Endothelial cell of umbilical vein (primary cell): ENCODE measurements at regions not wholly inside any gene's neighbourhood (a gene's known extent, or its start where the extent isn't known, plus 50 kb on each side); places are given as distances from the start of the nearest gene placed in this dataset.

Source experiments
- BruUV-seq: library from RNA; stranded (reverse); fragments of 400-500 nt; replicated peaks from 2 replicates; lab custom pipeline; 2021; lab: Mats Ljungman, UMichigan
- CTCF ChIA-PET: fragments of 300-600, 350-600 bp; sonication (Branson Sonifier 250); formaldehyde crosslinking; loops from one replicate; lab custom pipeline; 2021; ENCODE audit warnings: antibody characterized with exemption, inconsistent platforms; lab: Charles Lee
- POLR2A ChIA-PET: fragments of 300-600, 350-600 bp; sonication (Branson Sonifier 250); formaldehyde crosslinking; loops from one replicate; lab custom pipeline; 2021; ENCODE audit warnings: antibody characterized with exemption, inconsistent platforms; lab: Charles Lee
- DNase-seq: peaks from one replicate; pipeline ENCODE4 v3.0.0-alpha.2; 2011; ENCODE audit warnings: low read depth, low spot score
- FAIRE-seq: peaks from 2 replicates; lab custom pipeline; 2011; peaks lifted over from hg19 to GRCh38; lab: Jason Lieb, UNC
- H2AFZ ChIP-seq: 2 replicates; pipeline ENCODE4 v1.6.0; 2012; ENCODE audit warnings: low read depth, low read length, control low read depth, inconsistent platforms
- H3K27ac ChIP-seq: 2 replicates; pipeline ENCODE4 v1.5.1; 2011; ENCODE audit warnings: low read depth, mild to moderate bottlenecking, control low read depth, low read length, moderate library complexity; ENCODE audit not compliant: insufficient read depth
- H3K27me3 ChIP-seq, 2 experiments: 2 replicates each; pipeline versions ENCODE4 v1.6.0 to v1.6.1; 2011; ENCODE audit warnings: low read length in 2 of 2, mixed read lengths in 1 of 2; ENCODE audit not compliant: control insufficient read depth in 2 of 2, insufficient read depth in 2 of 2
- H3K36me3 ChIP-seq, 2 experiments: 2 replicates in 1 of 2; 3 replicates in 1 of 2; pipeline ENCODE4 v1.5.1; 2011; ENCODE audit warnings: low read length in 2 of 2, mild to moderate bottlenecking in 1 of 2, moderate library complexity in 1 of 2; ENCODE audit not compliant: control insufficient read depth in 2 of 2, insufficient read depth in 2 of 2; ENCODE audit errors: extremely low read depth in 1 of 2
- H3K4me1 ChIP-seq: 3 replicates; pipeline ENCODE4 v1.5.1; 2011; ENCODE audit warnings: mild to moderate bottlenecking, low read length; ENCODE audit not compliant: control insufficient read depth, insufficient read depth; ENCODE audit errors: extremely low read depth
- H3K4me2 ChIP-seq: 2 replicates; pipeline ENCODE4 v1.6.1; 2011; ENCODE audit warnings: low read length, control low read depth, mixed read lengths; ENCODE audit not compliant: insufficient read depth
- H3K4me3 ChIP-seq, 3 experiments: fragments of 200-600 bp in 1 of 3; sonication (generic), shearing (Covaris generic) in 1 of 3; replicated peaks in 1 of 3; 2 replicates each; pipeline ENCODE4 v1.5.1; 2011 to 2016; ENCODE audit warnings: control low read depth in 3 of 3, low read length in 3 of 3, mild to moderate bottlenecking in 2 of 3, inconsistent platforms in 1 of 3, low read depth in 1 of 3, moderate library complexity in 1 of 3; ENCODE audit not compliant: insufficient read depth in 1 of 3
- H3K79me2 ChIP-seq: 2 replicates; pipeline ENCODE4 v1.6.0; 2012; ENCODE audit warnings: low read length, inconsistent platforms; ENCODE audit not compliant: control insufficient read depth, insufficient read depth
- H3K9ac ChIP-seq: replicated peaks from 2 replicates; pipeline ENCODE3; 2011; ENCODE audit warnings: low read length, control low read depth; ENCODE audit not compliant: insufficient read depth; ENCODE audit errors: extremely low read depth
- H3K9me1 ChIP-seq: replicated peaks from 3 replicates; pipeline ENCODE4 v1.6.0; 2011; ENCODE audit warnings: mild to moderate bottlenecking, low read length; ENCODE audit not compliant: control insufficient read depth, insufficient read depth; ENCODE audit errors: extremely low read depth
- H3K9me3 ChIP-seq: replicated peaks from 2 replicates; pipeline ENCODE4 v1.5.1; 2012; ENCODE audit warnings: low read length, inconsistent platforms; ENCODE audit not compliant: control insufficient read depth, insufficient read depth
- H4K20me1 ChIP-seq: replicated peaks from 2 replicates; pipeline ENCODE3; 2011; ENCODE audit warnings: mild to moderate bottlenecking, low read length; ENCODE audit not compliant: control insufficient read depth, insufficient read depth; ENCODE audit errors: extremely low read depth
- CTCF ChIP-seq, 2 donors: IDR thresholded peaks; 1 replicate in 1 of 2; 2 replicates in 1 of 2; pipeline ENCODE4 v1.5.1; 2011; ENCODE audit warnings: low read length in 2 of 2, mild to moderate bottlenecking in 2 of 2, moderate library complexity in 2 of 2, control low read depth in 1 of 2, inconsistent platforms in 1 of 2, low read depth in 1 of 2; ENCODE audit not compliant: insufficient read depth in 1 of 2; ENCODE audit errors: extremely low read depth in 1 of 2
- EZH2 ChIP-seq: IDR thresholded peaks from 2 replicates; pipeline ENCODE4 v1.6.1; 2012; ENCODE audit warnings: borderline replicate concordance, low read depth, mild to moderate bottlenecking, moderate library complexity, low read length, inconsistent platforms; ENCODE audit not compliant: severe bottlenecking
- FOS ChIP-seq: IDR thresholded peaks from 2 replicates; pipeline ENCODE4 v1.6.1; 2011; ENCODE audit warnings: mild to moderate bottlenecking, low read length, moderate library complexity, borderline replicate concordance; ENCODE audit not compliant: insufficient read depth
- GATA2 ChIP-seq: IDR thresholded peaks from 2 replicates; pipeline ENCODE4 v1.7.0; 2011; ENCODE audit warnings: low read depth, mild to moderate bottlenecking, moderate library complexity, mixed read lengths, low read length; ENCODE audit not compliant: insufficient read length, insufficient read depth
- JUN ChIP-seq: IDR thresholded peaks from 2 replicates; pipeline ENCODE4 v1.6.1; 2011; ENCODE audit warnings: borderline replicate concordance, low read depth; ENCODE audit not compliant: insufficient read length, insufficient read depth
- POLR2A ChIP-seq: IDR thresholded peaks from 2 replicates; pipeline ENCODE4 v1.6.1; 2012; ENCODE audit warnings: low read depth, mild to moderate bottlenecking, control low read depth, low read length
- POLR2AphosphoS5 ChIP-seq: IDR thresholded peaks from 2 replicates; pipeline ENCODE4 v1.6.1; 2012; ENCODE audit warnings: low read depth, mild to moderate bottlenecking, control low read depth, low read length, moderate library complexity; ENCODE audit not compliant: insufficient read depth
- dilution Hi-C: fragments of 300-500 bp; cut with MboI; formaldehyde crosslinking; loops from one replicate; pipeline ENCODE4 v1.15.0; 2019; ENCODE audit warnings: low sequenced_read_pairs; ENCODE audit not compliant: extremely low pct_ligation_motif_present
- intact Hi-C: fragments of 100-400 bp; cut with micrococcal nuclease; formaldehyde crosslinking; loops from one replicate; pipeline ENCODE4 v1.10.0; 2022
- TF ChIP-seq, protein P1 (sequence below): IDR thresholded peaks from 2 replicates; pipeline ENCODE4 v1.6.1; 2011; ENCODE audit not compliant: insufficient read depth, insufficient read length

DNA sequence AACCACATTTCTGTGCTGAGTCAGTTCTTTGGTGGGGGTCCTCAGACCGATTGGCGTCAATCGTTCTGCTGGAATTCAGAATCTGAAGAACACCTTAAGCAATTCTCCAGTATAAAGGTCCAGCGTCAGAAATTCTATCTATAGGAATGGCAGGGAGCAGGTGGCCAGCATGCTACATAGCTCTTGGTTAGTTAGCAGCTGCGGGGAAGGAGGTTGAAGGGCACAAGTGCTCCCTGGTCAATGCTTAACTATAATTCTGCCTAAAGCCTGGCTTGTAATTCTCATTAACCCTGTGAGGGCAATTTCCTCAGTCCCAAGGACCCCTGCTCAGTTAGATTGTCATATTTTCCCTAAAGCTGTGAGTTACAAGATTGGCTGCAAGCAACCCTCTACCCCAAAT lies 54.3 kb upstream of the GALNT2 start:
- dilution Hi-C loops (no loop called here), intact Hi-C loops (no loop called here)
- BruUV-seq, result no TSS peak
- Histone ChIP-seq H3K27ac (no peak overlapping the region), H2AFZ (no peak overlapping the region), H3K4me3 (no peak overlapping the region), H4K20me1 (no peaks in the 10 kb centered on the region), H3K27me3 (peaks cover 2 to 4% of the 10 kb centered on the region in 2 experiments), H3K79me2 (no peaks in the 10 kb centered on the region), H3K9me1 (no peaks in the 10 kb centered on the region), H3K9ac (no peak overlapping the region), H3K36me3 (no peaks in the 10 kb centered on the region), H3K4me1 (no peaks in the 10 kb centered on the region), H3K4me2 (no peak overlapping the region), H3K9me3 (no peaks in the 10 kb centered on the region)
- no peak for DNase-seq
- TF ChIP-seq EZH2, result no peak
- no peak for TF ChIP-seq POLR2AphosphoS5
- no peak for TF ChIP-seq GATA2
- FAIRE-seq, result no peak
- POLR2A ChIA-PET, result no interaction called here
- CTCF ChIA-PET, result no interaction called here

DNA sequence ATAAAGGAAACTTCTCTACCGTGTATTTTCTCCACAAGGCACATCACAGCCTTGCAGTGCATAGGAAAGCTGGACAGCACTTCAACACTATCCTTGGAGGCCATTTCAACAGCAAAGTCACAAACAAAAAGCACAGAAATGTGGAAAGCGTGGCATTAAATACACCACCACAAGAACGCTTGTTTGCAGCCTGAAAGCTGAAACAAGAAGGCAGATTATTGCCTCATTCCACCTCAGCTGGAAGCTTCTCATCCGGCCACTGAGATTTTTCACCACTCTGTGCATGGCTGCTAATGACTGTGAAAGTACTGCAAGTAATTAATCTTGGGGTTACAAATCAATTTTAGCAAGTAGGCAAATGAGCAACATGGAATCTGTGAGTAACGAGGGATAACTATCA lies 50.9 kb upstream of the GALNT2 start:
- Histone ChIP-seq H3K27ac (no peak overlapping the region), H3K9me3 (no peaks in the 10 kb centered on the region), H2AFZ (no peak overlapping the region), H3K4me3 (no peak overlapping the region), H3K9me1 (no peaks in the 10 kb centered on the region), H3K36me3 (no peaks in the 10 kb centered on the region), H3K9ac (no peak overlapping the region), H3K4me2 (no peak overlapping the region), H3K79me2 (no peaks in the 10 kb centered on the region), H4K20me1 (no peaks in the 10 kb centered on the region), H3K27me3 (peaks cover 0 to 4% of the 10 kb centered on the region in 2 experiments), H3K4me1 (no peaks in the 10 kb centered on the region)
- no peak for DNase-seq
- FAIRE-seq, result no peak
- no TSS peak for BruUV-seq
- dilution Hi-C loops, result no loop called here
- ChIA-PET CTCF (interaction anchor here (1.0 kb wide), 1 partner anchor 22 kb away, joined by 3 read pairs; no protein-coding TSS in a partner anchor), POLR2A (no interaction called here)
- intact Hi-C loops, result no loop called here
- no peak for TF ChIP-seq JUN
- no peak for TF ChIP-seq POLR2A
- TF ChIP-seq EZH2, result no peak
- no peak for TF ChIP-seq POLR2AphosphoS5
- TF ChIP-seq GATA2, result no peak
- TF ChIP-seq FOS, result no peak
- TF ChIP-seq, protein P1, sequence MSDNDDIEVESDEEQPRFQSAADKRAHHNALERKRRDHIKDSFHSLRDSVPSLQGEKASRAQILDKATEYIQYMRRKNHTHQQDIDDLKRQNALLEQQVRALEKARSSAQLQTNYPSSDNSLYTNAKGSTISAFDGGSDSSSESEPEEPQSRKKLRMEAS, result no peak
- no peak for TF ChIP-seq CTCF (IDR thresholded peaks at IDR 0.05; ENCODE audit: extremely low read depth in 1 of 2, insufficient read depth in 1 of 2, low read depth in 1 of 2, low read length in 2 of 2)
